Astrocyte of the cerebellum (primary cell): ENCODE measurements at regions not wholly inside any gene's neighbourhood (a gene's known extent, or its start where the extent isn't known, plus 50 kb on each side); places are given as distances from the start of the nearest gene placed in this dataset.
"Not testable (repeated sequence)": the region's sequence is repeated elsewhere in the genome, so short reads cannot be mapped to it uniquely, and the experiment has no call there.

Source experiments
- DNase-seq: peaks from one replicate; pipeline ENCODE4 v3.0.0-alpha.2; 2011; ENCODE audit warnings: low read depth
- H3K4me3 ChIP-seq: 2 replicates; pipeline ENCODE4 v1.5.1; 2011; ENCODE audit warnings: mild to moderate bottlenecking, low read depth, low read length, moderate library complexity
- CTCF ChIP-seq: IDR thresholded peaks from 2 replicates; pipeline ENCODE4 v1.5.1; 2012; ENCODE audit warnings: low read length, low read depth, moderate library complexity, mild to moderate bottlenecking; ENCODE audit errors: missing control alignments
- in situ Hi-C: cut with HindIII; loops from 2 replicates; pipeline ENCODE4 v1.10.0; 2017; ENCODE audit warnings: low sequenced_read_pairs

- no peak for TF ChIP-seq CTCF
- in situ Hi-C loops: no loop called here
- DNase-seq: no peak
- H3K4me3 ChIP-seq: no peak overlapping the region
Observed at GRCh38 chr9:28121366-28121765, 548.1 kb upstream of the C9orf72 start.

- TF ChIP-seq CTCF: no peak
- DNase-seq: no peak
- no peak overlapping the region for H3K4me3 ChIP-seq
- in situ Hi-C loops: no loop called here
Observed at GRCh38 chr9:28124917-28125316, 551.6 kb upstream of the C9orf72 start.

GRCh38 chr9:28127101-28127500, 553.8 kb upstream of the C9orf72 start:
- no peak for DNase-seq
- TF ChIP-seq CTCF: no peak
- in situ Hi-C loops: no loop called here
- no peak overlapping the region for H3K4me3 ChIP-seq

- H3K4me3 ChIP-seq: no peak overlapping the region
- in situ Hi-C loops: no loop called here
- no peak for TF ChIP-seq CTCF
- no peak for DNase-seq
Observed at GRCh38 chr9:28134446-28134976, 561.2 kb upstream of the C9orf72 start.

- TF ChIP-seq CTCF: no peak
- in situ Hi-C loops: no loop called here
- no peak overlapping the region for H3K4me3 ChIP-seq
- DNase-seq: no peak
Observed at GRCh38 chr9:28135549-28135948, 562.3 kb upstream of the C9orf72 start.

- in situ Hi-C loops: no loop called here
- no peak for TF ChIP-seq CTCF
- no peak overlapping the region for H3K4me3 ChIP-seq
- DNase-seq: no peak
Observed at GRCh38 chr9:28136113-28136512, 562.8 kb upstream of the C9orf72 start.

GRCh38 chr9:28147430-28147829, 574.1 kb upstream of the C9orf72 start:
- in situ Hi-C loops, DNase-seq, H3K4me3 ChIP-seq: not testable (repeated sequence)

GRCh38 chr9:28147923-28148597, 574.8 kb upstream of the C9orf72 start:
- DNase-seq, in situ Hi-C loops, H3K4me3 ChIP-seq: not testable (repeated sequence)

- H3K4me3 ChIP-seq, in situ Hi-C loops, DNase-seq: not testable (repeated sequence)
Observed at GRCh38 chr9:28149361-28150050, 576.2 kb upstream of the C9orf72 start.
